ENCODE measurements at regions not wholly inside any gene's neighbourhood (a gene's known extent, or its start where the extent isn't known, plus 50 kb on each side); places are given as distances from the start of the nearest gene placed in this dataset.
"Not testable (repeated sequence)": the region's sequence is repeated elsewhere in the genome, so short reads cannot be mapped to it uniquely, and the experiment has no call there.

- DNase-seq (ENCODE audit: low read depth): no peak
Observed at GRCh38 chr2:226125176-226125883, 674.3 kb downstream of the IRS1 start.

GRCh38 chr2:226124548-226125011 lies 675.0 kb downstream of the IRS1 start:
- DNase-seq (ENCODE audit: low read depth): no peak

GRCh38 chr2:226123300-226123699 lies 676.3 kb downstream of the IRS1 start:
- DNase-seq (ENCODE audit: low read depth): no peak

- no peak for DNase-seq (ENCODE audit: low read depth)
Observed at GRCh38 chr2:226122041-226122440, 677.6 kb downstream of the IRS1 start.

- DNase-seq (ENCODE audit: low read depth): no peak
Observed at GRCh38 chr2:226121046-226121738, 678.4 kb downstream of the IRS1 start.

- DNase-seq (ENCODE audit: low read depth): no peak
Observed at GRCh38 chr2:226118471-226119429, 680.9 kb downstream of the IRS1 start.

GRCh38 chr2:226117510-226118065 lies 682.0 kb downstream of the IRS1 start:
- no peak for DNase-seq (ENCODE audit: low read depth)

- DNase-seq (ENCODE audit: low read depth): no peak
Observed at GRCh38 chr2:226116346-226116745, 683.3 kb downstream of the IRS1 start.

- no peak for DNase-seq (ENCODE audit: low read depth)
Observed at GRCh38 chr2:226115832-226116200, 683.8 kb downstream of the IRS1 start.

- no peak for DNase-seq (ENCODE audit: low read depth)
Observed at GRCh38 chr2:226115102-226115831, 684.4 kb downstream of the IRS1 start.

GRCh38 chr2:226114436-226114835 lies 685.2 kb downstream of the IRS1 start:
- DNase-seq (ENCODE audit: low read depth): no peak

GRCh38 chr2:226098861-226099745 lies 699.6 kb downstream of the NYAP2 start:
- DNase-seq (ENCODE audit: low read depth): no peak

GRCh38 chr2:226095058-226095457 lies 695.5 kb downstream of the NYAP2 start:
- DNase-seq (ENCODE audit: low read depth): no peak

GRCh38 chr2:226093364-226093763 lies 693.9 kb downstream of the NYAP2 start:
- DNase-seq (ENCODE audit: low read depth): no peak

- no peak for DNase-seq (ENCODE audit: low read depth)
Observed at GRCh38 chr2:226088366-226088674, 688.8 kb downstream of the NYAP2 start.

- no peak for DNase-seq (ENCODE audit: low read depth)
Observed at GRCh38 chr2:226087505-226088365, 688.2 kb downstream of the NYAP2 start.

- DNase-seq (ENCODE audit: low read depth): no peak
Observed at GRCh38 chr2:226087051-226087450, 687.5 kb downstream of the NYAP2 start.

- no peak for DNase-seq (ENCODE audit: low read depth)
Observed at GRCh38 chr2:226086190-226086589, 686.7 kb downstream of the NYAP2 start.

- not testable (repeated sequence) for DNase-seq (ENCODE audit: low read depth)
Observed at GRCh38 chr2:226085425-226085824, 685.9 kb downstream of the NYAP2 start.

- no peak for DNase-seq (ENCODE audit: low read depth)
Observed at GRCh38 chr2:226080334-226080733, 680.8 kb downstream of the NYAP2 start.
